22Rv1 (cell line): ENCODE measurements at regions not wholly inside any gene's neighbourhood (a gene's known extent, or its start where the extent isn't known, plus 50 kb on each side); places are given as distances from the start of the nearest gene placed in this dataset.

ENCODE experiments used
- H3K27ac ChIP-seq: fragments of 450-650 bp; 2 replicates; pipeline ENCODE4 v1.5.1; 2017
- CTCF ChIP-seq: fragments of 450-650 bp; IDR thresholded peaks from 2 replicates; pipeline ENCODE4 v1.5.1; 2017; ENCODE audit warnings: mild to moderate bottlenecking
- ZFX ChIP-seq: fragments of 450-650 bp; IDR thresholded peaks from 2 replicates; pipeline ENCODE4 v1.6.1; 2017; ENCODE audit warnings: antibody characterized with exemption, borderline replicate concordance

GRCh38 chr6:50922579-50923525, 104.2 kb downstream of the TFAP2B start:
- no peak for TF ChIP-seq CTCF
- no peak for TF ChIP-seq ZFX
- no peak overlapping the region for H3K27ac ChIP-seq

- no peak for TF ChIP-seq CTCF
- no peak for TF ChIP-seq ZFX
Measured at GRCh38 chr6:50924758-50925157, 106.1 kb downstream of the TFAP2B start.

GRCh38 chr6:50925548-50925947, 106.9 kb downstream of the TFAP2B start:
- TF ChIP-seq CTCF: no peak
- TF ChIP-seq ZFX: no peak
- H3K27ac ChIP-seq: no peak overlapping the region

More at GRCh38 chr6:50924758-50925157, 106.1 kb downstream of the TFAP2B start:
- H3K27ac ChIP-seq: no peak overlapping the region

GRCh38 chr6:50925981-50926380, 107.3 kb downstream of the TFAP2B start:
- H3K27ac ChIP-seq: no peak overlapping the region
- TF ChIP-seq ZFX (no peak), CTCF (no peak)

GRCh38 chr6:50927800-50928199, 109.1 kb downstream of the TFAP2B start:
- TF ChIP-seq ZFX (no peak), CTCF (no peak)

GRCh38 chr6:50929323-50929722, 110.7 kb downstream of the TFAP2B start:
- no peak for TF ChIP-seq CTCF
- TF ChIP-seq ZFX: no peak
- H3K27ac ChIP-seq: no peak overlapping the region

More at GRCh38 chr6:50927800-50928199, 109.1 kb downstream of the TFAP2B start:
- H3K27ac ChIP-seq: no peak overlapping the region

- TF ChIP-seq CTCF: no peak
- H3K27ac ChIP-seq: peak overlapping the region; percentile 49
Measured at GRCh38 chr6:50935442-50935841, 116.8 kb downstream of the TFAP2B start.
